SK-N-SH treated with all-trans-retinoic acid at 6 μM for 48 hours (cell line): ENCODE measurements at regions not wholly inside any gene's neighbourhood (a gene's known extent, or its start where the extent isn't known, plus 50 kb on each side); places are given as distances from the start of the nearest gene placed in this dataset.

Experiments used
- ARNTL ChIP-seq: fragments of 450-650 bp; formaldehyde crosslinking; IDR thresholded peaks from 2 replicates; pipeline ENCODE4 v1.5.0; 2020; ENCODE audit warnings: low read depth, mild to moderate bottlenecking, moderate library complexity, borderline replicate concordance
- CREB5 ChIP-seq: fragments of 250-450 bp; sonication (Bioruptor Pico); IDR thresholded peaks from 2 replicates; pipeline ENCODE4 v1.5.1; 2020; ENCODE audit warnings: low read depth, mild to moderate bottlenecking, moderate library complexity
- GLIS3 ChIP-seq: fragments of 250-450 bp; sonication (Bioruptor Pico); IDR thresholded peaks from 2 replicates; pipeline ENCODE4 v1.5.0; 2020; ENCODE audit warnings: mild to moderate bottlenecking, moderate library complexity
- OSR1 ChIP-seq: fragments of 250-450 bp; sonication (Bioruptor Pico); IDR thresholded peaks from 2 replicates; pipeline ENCODE4 v1.8.0; 2022; ENCODE audit warnings: moderate library complexity, mild to moderate bottlenecking, inconsistent platforms
- PPARA ChIP-seq: fragments of 250-450 bp; sonication (Bioruptor Pico); IDR thresholded peaks from 2 replicates; pipeline ENCODE4 v1.5.0; 2020; ENCODE audit warnings: mild to moderate bottlenecking, borderline replicate concordance
- SNAI2 ChIP-seq: fragments of 250-450 bp; sonication (Bioruptor Pico); IDR thresholded peaks from 2 replicates; pipeline ENCODE4 v1.5.0; 2020; ENCODE audit warnings: mild to moderate bottlenecking, moderate library complexity
- TCF4 ChIP-seq: fragments of 250-450 bp; sonication (Bioruptor Pico); IDR thresholded peaks from 2 replicates; pipeline ENCODE4 v1.8.0; 2021; ENCODE audit warnings: mild to moderate bottlenecking, moderate library complexity, borderline replicate concordance
- ZFP30 ChIP-seq: fragments of 450-650 bp; formaldehyde crosslinking; IDR thresholded peaks from 2 replicates; pipeline ENCODE4 v1.5.0; 2022; ENCODE audit warnings: mild to moderate bottlenecking, moderate library complexity
- ZNF70 ChIP-seq: fragments of 450-650 bp; formaldehyde crosslinking; IDR thresholded peaks from 2 replicates; pipeline ENCODE4 v1.5.0; 2020; ENCODE audit warnings: mild to moderate bottlenecking, moderate library complexity
- TF ChIP-seq, protein P1 (sequence below): fragments of 250-450 bp; sonication (Bioruptor Pico); IDR thresholded peaks from 2 replicates; pipeline ENCODE4 v1.8.0; 2021; ENCODE audit warnings: low read depth, mild to moderate bottlenecking, moderate library complexity, borderline replicate concordance
- TF ChIP-seq, protein P2 (sequence below): fragments of 250-450 bp; sonication (Bioruptor Pico); IDR thresholded peaks from 2 replicates; pipeline ENCODE4 v1.5.1; 2021; ENCODE audit warnings: mild to moderate bottlenecking, moderate library complexity

- TF ChIP-seq, protein P1, sequence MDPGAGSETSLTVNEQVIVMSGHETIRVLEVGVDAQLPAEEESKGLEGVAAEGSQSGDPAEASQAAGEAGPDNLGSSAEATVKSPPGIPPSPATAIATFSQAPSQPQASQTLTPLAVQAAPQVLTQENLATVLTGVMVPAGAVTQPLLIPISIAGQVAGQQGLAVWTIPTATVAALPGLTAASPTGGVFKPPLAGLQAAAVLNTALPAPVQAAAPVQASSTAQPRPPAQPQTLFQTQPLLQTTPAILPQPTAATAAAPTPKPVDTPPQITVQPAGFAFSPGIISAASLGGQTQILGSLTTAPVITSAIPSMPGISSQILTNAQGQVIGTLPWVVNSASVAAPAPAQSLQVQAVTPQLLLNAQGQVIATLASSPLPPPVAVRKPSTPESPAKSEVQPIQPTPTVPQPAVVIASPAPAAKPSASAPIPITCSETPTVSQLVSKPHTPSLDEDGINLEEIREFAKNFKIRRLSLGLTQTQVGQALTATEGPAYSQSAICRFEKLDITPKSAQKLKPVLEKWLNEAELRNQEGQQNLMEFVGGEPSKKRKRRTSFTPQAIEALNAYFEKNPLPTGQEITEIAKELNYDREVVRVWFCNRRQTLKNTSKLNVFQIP: no peak
- no peak for TF ChIP-seq PPARA (CRISPR knock-in tag)
- no peak for TF ChIP-seq GLIS3 (CRISPR knock-in tag)
- no peak for TF ChIP-seq ZNF70 (CRISPR knock-in tag)
- TF ChIP-seq, protein P2, sequence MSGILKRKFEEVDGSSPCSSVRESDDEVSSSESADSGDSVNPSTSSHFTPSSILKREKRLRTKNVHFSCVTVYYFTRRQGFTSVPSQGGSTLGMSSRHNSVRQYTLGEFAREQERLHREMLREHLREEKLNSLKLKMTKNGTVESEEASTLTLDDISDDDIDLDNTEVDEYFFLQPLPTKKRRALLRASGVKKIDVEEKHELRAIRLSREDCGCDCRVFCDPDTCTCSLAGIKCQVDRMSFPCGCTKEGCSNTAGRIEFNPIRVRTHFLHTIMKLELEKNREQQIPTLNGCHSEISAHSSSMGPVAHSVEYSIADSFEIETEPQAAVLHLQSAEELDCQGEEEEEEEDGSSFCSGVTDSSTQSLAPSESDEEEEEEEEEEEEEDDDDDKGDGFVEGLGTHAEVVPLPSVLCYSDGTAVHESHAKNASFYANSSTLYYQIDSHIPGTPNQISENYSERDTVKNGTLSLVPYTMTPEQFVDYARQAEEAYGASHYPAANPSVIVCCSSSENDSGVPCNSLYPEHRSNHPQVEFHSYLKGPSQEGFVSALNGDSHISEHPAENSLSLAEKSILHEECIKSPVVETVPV (CRISPR knock-in tag): no peak
- no peak for TF ChIP-seq ZFP30 (CRISPR knock-in tag)
- no peak for TF ChIP-seq ARNTL (CRISPR knock-in tag)
- no peak for TF ChIP-seq CREB5
- TF ChIP-seq OSR1 (CRISPR knock-in tag): no peak
- TF ChIP-seq SNAI2 (CRISPR knock-in tag): no peak
- TF ChIP-seq TCF4 (CRISPR knock-in tag): no peak
Measured at GRCh38 chr9:4353236-4353635, 53.4 kb upstream of the GLIS3 start.
